ENCODE measurements at regions not wholly inside any gene's neighbourhood (a gene's known extent, or its start where the extent isn't known, plus 50 kb on each side); places are given as distances from the start of the nearest gene placed in this dataset.

GRCh38 chr3:152922554-152922953 lies 87.6 kb downstream of the P2RY1 start:
- TF ChIP-seq FOXJ3 (CRISPR knock-in tag; IDR thresholded peaks at IDR 0.05; ENCODE audit: borderline replicate concordance) (no peak), CTCF (IDR thresholded peaks at IDR 0.05) (no peak), E2F4 (CRISPR knock-in tag; IDR thresholded peaks at IDR 0.05; ENCODE audit: borderline replicate concordance, low read depth) (no peak), PRDM15 (CRISPR knock-in tag; IDR thresholded peaks at IDR 0.05) (no peak), USF2 (CRISPR knock-in tag; IDR thresholded peaks at IDR 0.05) (no peak), MLX (CRISPR knock-in tag; IDR thresholded peaks at IDR 0.05) (no peak), ZNF121 (CRISPR knock-in tag; IDR thresholded peaks at IDR 0.05) (no peak), ELF4 (CRISPR knock-in tag; IDR thresholded peaks at IDR 0.05; ENCODE audit: low read depth) (no peak), JUN (CRISPR knock-in tag; IDR thresholded peaks at IDR 0.05) (no peak), NR3C1 (CRISPR knock-in tag; conservative IDR thresholded peaks at IDR 0.05; ENCODE audit: low read depth) (no peak), ATF1 (CRISPR knock-in tag; IDR thresholded peaks at IDR 0.05) (no peak)

Measured in WTC11 (cell line).